Cardiac fibroblast (primary cell): ENCODE measurements at regions not wholly inside any gene's neighbourhood (a gene's known extent, or its start where the extent isn't known, plus 50 kb on each side); places are given as distances from the start of the nearest gene placed in this dataset.

Experiments used
- DNase-seq, 2 donors: peaks; one replicate each; pipeline versions ENCODE4 v3.0.0 to v3.0.0-alpha.2; 2010; ENCODE audit warnings: low read depth in 2 of 2
- H3K4me3 ChIP-seq, 2 donors: replicated peaks in 1 of 2; 1 replicate in 1 of 2; 2 replicates in 1 of 2; pipeline ENCODE4 v1.5.1; 2011; ENCODE audit warnings: low read depth in 2 of 2, low read length in 2 of 2, mild to moderate bottlenecking in 2 of 2, moderate library complexity in 1 of 2
- CTCF ChIP-seq: IDR thresholded peaks from one replicate; pipeline ENCODE4 v1.5.1; 2011; ENCODE audit warnings: low read depth, mild to moderate bottlenecking, low read length, inconsistent platforms

- DNase-seq: no peak
- no peak for TF ChIP-seq CTCF
- no peak overlapping the region for H3K4me3 ChIP-seq
These were observed 120.3 kb downstream of the NPY start for GRCh38 chr7:24404315-24404714.

DNA sequence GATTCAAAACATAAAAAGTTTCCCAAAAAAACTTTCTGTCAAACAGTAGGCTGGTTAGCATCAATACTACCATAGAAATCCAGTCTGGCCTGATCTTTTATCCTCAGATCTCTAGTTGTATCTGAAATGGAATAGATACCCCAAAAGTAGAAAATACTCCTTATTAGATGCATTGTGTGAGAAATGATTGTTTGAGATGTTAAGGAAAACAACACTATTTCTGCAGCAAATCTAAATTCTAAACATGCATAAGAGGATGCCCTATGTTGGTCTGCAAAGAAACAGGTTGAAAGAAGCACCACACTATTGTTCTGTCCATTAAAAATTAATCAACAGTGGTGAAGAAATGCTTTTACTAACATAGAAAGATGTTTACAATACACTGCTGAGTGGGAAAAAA lies 121.0 kb downstream of the NPY start:
- no peak for TF ChIP-seq CTCF
- no peak for DNase-seq
- no peak overlapping the region for H3K4me3 ChIP-seq

- no peak overlapping the region for H3K4me3 ChIP-seq
- no peak for TF ChIP-seq CTCF
- no peak for DNase-seq
These were observed 122.2 kb downstream of the NPY start for GRCh38 chr7:24406053-24406788.

GRCh38 chr7:24406789-24407299 lies 122.9 kb downstream of the NPY start:
- no peak overlapping the region for H3K4me3 ChIP-seq
- TF ChIP-seq CTCF: no peak
- DNase-seq: no peak

- H3K4me3 ChIP-seq: no peak overlapping the region
These were observed 124.0 kb downstream of the NPY start for GRCh38 chr7:24407965-24408364.

GRCh38 chr7:24408798-24409430 lies 124.9 kb downstream of the NPY start:
- TF ChIP-seq CTCF: no peak
- no peak for DNase-seq
- no peak overlapping the region for H3K4me3 ChIP-seq

More at GRCh38 chr7:24407965-24408364, 124.0 kb downstream of the NPY start:
- no peak for TF ChIP-seq CTCF
- DNase-seq: no peak
